ENCODE measurements at regions not wholly inside any gene's neighbourhood (a gene's known extent, or its start where the extent isn't known, plus 50 kb on each side); places are given as distances from the start of the nearest gene placed in this dataset.

DNA sequence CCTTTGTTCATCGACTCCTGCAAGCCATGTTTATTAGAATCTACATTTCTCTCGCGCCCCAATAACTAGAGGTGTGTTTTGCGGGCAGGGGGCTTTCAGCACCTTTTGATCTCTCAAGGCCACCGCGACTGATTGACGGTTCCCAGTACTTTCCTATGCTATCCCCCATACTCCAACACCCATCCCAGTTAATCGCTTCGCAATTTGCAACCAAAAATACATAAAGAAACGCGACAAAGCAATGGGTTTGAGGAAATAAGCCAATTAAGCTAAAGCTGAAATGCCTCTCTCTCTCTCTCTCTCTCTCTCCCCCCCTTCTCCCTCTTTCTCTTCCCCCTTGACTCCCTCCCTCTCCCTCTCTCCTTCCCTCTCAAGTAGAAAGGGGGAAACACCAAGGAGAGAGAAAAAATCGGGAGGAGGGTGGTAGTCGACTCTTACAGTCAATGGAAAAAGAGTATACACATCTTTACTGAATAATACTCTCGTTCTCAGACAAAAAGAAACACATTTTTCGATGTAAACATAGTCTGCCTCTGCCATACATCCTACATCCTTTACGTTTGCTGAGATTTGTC is 128.0 kb upstream of the DPYD start:
- no peak for TF ChIP-seq TAF1 (IDR thresholded peaks at IDR 0.05; ENCODE audit: borderline replicate concordance, low read depth, low read length)
- TF ChIP-seq, protein P1, sequence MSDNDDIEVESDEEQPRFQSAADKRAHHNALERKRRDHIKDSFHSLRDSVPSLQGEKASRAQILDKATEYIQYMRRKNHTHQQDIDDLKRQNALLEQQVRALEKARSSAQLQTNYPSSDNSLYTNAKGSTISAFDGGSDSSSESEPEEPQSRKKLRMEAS (IDR thresholded peaks at IDR 0.05; ENCODE audit: low read depth), result no peak
- TF ChIP-seq, protein P2, sequence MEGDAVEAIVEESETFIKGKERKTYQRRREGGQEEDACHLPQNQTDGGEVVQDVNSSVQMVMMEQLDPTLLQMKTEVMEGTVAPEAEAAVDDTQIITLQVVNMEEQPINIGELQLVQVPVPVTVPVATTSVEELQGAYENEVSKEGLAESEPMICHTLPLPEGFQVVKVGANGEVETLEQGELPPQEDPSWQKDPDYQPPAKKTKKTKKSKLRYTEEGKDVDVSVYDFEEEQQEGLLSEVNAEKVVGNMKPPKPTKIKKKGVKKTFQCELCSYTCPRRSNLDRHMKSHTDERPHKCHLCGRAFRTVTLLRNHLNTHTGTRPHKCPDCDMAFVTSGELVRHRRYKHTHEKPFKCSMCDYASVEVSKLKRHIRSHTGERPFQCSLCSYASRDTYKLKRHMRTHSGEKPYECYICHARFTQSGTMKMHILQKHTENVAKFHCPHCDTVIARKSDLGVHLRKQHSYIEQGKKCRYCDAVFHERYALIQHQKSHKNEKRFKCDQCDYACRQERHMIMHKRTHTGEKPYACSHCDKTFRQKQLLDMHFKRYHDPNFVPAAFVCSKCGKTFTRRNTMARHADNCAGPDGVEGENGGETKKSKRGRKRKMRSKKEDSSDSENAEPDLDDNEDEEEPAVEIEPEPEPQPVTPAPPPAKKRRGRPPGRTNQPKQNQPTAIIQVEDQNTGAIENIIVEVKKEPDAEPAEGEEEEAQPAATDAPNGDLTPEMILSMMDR (IDR thresholded peaks at IDR 0.05), result no peak
- TF ChIP-seq EP300 (IDR thresholded peaks at IDR 0.05; ENCODE audit: borderline replicate concordance in 1 of 2, low read depth in 1 of 2, low read length in 1 of 2), result no peak
- no peak for TF ChIP-seq SIN3A (IDR thresholded peaks at IDR 0.05; ENCODE audit: borderline replicate concordance, low read depth, low read length)
- no peak for TF ChIP-seq RFX5 (IDR thresholded peaks at IDR 0.05; ENCODE audit: low read length)
- TF ChIP-seq NFIC (IDR thresholded peaks at IDR 0.05; ENCODE audit: borderline replicate concordance), result no peak
